HG02973 (cell line): ENCODE measurements at regions not wholly inside any gene's neighbourhood (a gene's known extent, or its start where the extent isn't known, plus 50 kb on each side); places are given as distances from the start of the nearest gene placed in this dataset.

ENCODE experiments used
- ATAC-seq: cut with Tn5 transposase; IDR thresholded peaks from one replicate; pipeline ENCODE4 v1.9.1; 2021; ENCODE audit warnings: moderate library complexity; ENCODE audit not compliant: unreplicated experiment

- ATAC-seq, result no peak
Measured at GRCh38 chr16:85307552-85308364, 195.5 kb upstream of the CIBAR2 start.

DNA sequence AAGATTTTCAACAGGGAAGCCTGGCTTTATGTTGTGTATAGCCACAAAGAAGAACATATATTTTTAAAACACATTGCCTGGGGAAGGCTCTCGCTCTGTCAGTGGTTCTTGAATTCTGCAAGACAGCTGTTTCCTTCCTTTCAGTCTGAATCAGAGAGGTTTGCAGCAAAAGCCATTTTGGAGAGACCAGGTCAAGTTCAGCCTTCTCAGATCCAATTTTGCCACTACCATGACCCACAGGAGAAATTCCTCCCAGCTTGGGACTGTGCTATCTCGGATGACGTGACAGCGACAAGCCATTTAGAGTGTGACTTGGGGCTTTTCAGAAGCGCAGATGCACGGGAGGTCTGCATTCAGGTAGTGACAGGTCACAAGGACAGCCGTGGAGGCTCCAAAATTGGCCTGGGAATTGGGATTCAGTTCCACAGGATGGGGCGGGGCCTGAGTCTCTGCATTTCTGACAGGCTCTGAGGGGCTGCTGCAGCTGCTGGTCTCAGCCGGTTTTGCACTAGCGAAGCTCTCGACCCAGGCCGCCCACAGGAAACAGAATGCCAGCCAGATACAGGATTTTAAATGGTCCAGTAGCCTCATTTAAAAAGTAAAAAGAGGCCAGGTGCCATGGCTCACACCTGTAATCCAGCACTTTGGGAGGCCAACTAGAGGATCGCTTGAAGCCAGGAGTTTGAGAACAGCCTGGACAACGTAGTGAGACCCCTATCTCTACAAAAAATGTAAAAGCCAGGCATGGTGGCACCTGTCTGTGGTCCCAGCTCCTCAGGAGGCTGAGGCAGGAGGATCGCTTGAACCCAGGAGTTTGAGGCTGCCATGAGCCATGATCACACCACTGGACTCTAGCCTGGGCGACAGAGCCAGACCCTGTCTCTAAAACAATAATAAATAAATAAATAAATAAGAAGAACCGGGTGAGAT is 196.6 kb upstream of the CIBAR2 start:
- no peak for ATAC-seq

DNA sequence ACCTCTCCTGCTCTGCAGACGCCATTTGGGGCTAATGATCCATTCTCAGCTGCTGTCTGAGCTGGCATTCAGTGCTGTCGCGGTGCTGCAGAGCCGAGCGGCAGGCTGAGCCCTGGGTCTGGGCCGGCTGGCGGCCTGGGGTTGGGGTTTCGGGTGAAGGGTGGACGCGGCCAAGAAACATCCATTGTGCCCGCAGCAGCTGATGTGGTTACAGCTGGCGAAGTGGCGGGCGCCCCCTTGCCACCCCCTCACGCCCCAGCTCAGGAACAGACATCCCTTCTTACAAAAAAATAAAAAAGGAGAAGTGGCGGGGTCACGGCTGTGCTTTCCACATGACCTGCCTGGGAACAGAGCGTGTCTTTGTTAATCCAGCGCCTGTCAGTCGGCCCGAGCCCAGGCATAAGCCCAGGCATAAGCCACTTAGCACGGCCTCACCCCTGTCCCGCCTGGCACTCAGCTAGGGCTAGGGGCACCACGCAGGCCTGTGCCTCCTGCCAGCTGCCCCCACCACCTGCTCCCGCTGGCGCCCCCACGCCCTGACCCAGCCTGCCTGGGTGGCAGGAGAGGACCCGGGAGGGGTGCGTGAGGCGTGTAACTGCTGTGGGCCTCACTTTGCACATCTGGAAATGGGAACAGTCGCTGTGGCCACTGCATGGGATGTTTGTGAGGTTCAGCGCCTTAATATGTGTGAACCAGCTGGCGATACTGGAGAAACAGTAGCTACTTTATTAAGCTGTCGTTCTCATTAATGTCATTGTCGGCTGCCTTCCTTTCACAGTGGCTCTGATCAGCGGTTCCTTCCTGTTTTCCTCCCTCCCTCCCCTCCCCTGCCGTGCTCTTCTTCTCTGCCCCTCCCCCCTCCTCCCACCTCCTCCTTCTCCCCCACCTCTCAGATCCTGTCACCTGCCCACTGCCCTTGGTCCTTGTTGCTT is 197.7 kb upstream of the CIBAR2 start:
- ATAC-seq, result no peak

DNA sequence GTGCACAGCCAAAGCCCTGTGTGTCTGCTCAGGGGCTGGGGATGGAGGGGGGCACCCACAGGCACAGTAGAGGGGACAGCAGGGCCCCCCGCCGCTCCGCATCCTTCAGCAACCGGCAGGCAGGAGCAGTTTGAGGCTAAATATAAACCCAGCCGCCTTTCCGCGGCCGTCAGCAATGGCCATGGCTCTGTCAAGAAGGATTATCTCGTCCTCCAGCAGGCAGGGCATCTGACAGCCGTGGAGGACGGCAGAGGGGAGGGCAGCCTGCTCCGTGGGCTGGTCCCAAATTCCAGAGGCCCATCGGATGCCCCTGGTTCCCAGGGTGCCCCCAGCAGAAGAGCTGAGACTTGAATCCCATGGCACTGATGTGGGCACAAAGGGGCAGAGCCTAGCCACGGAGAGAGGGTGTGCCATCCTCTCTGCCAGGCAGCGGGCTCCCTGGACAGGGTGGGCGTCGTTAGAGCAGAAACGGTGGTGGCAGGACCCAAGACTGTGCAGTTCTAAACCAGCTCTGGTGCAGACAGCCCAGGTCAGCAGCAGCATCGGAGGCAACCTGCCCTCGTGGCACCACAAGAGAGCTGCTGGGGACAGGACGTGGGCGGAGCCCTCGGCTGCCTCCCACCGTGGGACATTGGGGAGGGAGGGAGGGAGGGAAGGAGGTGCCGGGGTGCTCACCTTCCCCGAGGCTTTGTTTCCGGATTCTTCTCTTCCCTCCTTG is 198.8 kb upstream of the CIBAR2 start:
- no peak for ATAC-seq

- ATAC-seq, result no peak
Measured at GRCh38 chr16:85311741-85312140, 199.5 kb upstream of the CIBAR2 start.

DNA sequence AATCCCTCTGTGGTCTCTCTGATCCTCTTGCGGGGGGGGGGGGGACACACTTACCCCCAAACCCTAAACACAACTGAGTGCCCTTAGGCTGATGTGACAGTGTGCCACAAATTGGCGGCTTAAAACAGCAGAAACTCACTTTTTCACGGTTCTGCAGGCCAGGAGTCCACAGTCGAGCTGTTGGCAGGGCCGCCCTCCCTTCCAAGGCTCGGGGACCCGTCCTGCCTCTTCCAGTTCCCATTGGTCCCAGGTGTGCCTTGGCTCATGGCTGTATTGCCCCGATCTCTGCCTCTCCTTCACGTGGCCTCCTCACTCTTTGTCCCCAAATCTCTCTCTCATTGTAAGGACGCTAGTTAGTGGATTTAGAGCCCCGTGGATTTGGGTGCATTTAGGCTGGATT is 199.9 kb upstream of the CIBAR2 start:
- no peak for ATAC-seq

- no peak for ATAC-seq
Measured at GRCh38 chr16:85312642-85313525, 200.6 kb upstream of the CIBAR2 start.

DNA sequence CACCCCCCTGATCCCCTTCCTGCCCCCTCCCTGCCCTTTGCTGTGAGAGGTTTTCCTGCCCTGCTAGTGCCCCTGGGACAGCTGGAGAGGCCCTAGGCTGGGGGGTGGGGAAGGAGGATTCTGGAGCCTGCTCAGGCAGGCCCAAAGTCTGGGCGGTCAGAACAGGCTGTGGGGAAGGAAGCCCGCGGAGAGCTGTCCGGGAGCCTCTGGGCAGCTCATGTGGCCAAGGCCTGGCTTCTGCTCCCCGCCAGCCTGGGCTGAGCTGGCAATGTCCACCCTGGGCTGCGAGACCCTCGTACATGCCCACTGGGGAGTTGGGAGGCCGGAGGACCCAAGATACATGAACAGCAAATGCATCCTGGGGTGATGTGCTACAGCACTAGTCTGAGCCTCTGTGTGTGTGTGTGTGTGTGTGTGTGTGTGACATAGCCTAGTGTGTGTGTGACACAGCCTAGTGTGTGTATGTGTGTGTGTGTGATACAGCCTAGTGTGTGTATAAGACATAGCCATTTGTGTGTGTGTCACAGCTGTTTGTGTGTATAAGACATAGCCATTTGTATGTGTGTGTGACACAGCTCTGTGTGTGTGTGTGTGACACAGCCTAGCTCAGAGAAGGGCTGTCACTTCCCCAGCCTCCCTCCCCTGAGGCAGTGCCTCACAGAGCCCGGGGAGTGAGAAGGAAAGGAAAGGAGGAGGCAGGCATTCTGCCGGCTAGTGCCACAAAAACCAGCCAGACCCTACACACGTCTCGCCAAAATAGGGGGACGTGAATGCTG is 201.4 kb upstream of the CIBAR2 start:
- no peak for ATAC-seq

- ATAC-seq, result no peak
Measured at GRCh38 chr16:85314512-85314971, 202.3 kb upstream of the CIBAR2 start.

GRCh38 chr16:85315866-85316265 is 203.6 kb upstream of the CIBAR2 start:
- no peak for ATAC-seq

DNA sequence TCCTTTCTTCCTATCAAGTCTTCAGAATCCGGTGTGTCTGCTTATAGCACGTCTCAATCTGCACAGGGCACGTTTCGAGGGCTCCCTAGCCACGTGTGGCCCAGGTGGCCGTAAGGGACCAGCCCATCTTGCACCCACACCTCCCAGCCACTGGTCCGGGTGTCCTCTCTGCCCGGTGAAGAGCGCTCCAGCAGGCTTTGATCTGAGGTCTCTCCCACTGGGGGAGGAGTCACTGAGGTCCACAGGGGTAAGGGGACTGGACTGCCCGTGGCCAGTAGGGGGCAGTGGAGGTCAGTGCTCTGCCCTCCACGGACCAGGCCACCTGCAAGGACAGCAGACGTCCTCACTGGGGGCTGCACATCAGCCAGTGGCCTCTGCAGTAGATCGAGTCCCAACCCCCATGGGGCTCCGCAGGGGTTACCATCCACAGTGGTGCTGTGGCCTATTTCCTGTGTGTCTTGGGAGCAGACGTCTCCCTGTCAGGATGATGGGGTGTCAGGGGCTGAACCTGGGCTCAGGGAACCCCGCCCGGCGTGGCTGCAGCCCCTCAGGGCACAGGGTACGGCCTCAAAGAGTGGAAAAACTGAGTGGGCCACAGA is 204.1 kb upstream of the CIBAR2 start:
- ATAC-seq, result no peak

- ATAC-seq, result no peak
Measured at GRCh38 chr16:85316944-85317343, 204.7 kb upstream of the CIBAR2 start.

- ATAC-seq, result no peak
Measured at GRCh38 chr16:85317704-85318103, 205.4 kb upstream of the CIBAR2 start.

DNA sequence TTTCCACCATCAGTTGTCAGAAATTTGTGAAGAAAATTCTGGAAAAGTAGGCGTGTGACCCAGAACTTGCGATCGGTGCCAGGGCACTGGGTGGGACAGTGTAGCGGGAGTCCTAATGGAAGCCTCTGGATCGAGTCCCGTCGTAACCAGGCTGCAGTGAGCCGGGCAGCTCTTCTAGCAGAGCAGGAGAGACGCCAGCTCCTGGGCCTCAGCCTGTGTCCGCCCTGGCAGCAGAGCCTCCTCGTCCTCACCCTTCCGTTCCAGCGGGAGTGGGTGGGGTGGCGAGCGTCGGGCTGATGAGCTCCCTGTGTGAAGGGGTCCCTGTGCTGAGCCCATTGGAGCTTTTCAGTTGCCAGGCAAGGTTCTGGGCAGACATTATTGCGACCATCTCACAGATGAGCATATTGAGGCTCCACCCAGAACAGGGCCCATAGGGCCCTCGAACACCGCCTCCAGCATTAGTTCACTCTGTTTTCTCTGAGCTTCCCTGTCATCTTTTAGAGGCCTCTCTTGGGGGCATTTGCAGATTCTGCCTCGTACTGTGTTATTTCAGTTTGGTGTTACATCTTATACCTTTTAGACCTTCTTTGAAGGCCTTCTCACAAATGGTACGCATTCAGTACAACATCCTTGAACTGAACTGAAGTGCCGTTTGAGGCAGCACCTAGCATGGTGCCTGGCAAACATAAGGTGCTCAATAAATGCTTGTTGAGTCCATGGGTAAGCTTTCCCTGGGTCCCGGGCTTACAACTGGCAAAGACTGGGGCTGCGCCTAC is 207.1 kb upstream of the CIBAR2 start:
- ATAC-seq, result no peak

- ATAC-seq, result no peak
Measured at GRCh38 chr16:85319984-85320440, 207.7 kb upstream of the CIBAR2 start.

DNA sequence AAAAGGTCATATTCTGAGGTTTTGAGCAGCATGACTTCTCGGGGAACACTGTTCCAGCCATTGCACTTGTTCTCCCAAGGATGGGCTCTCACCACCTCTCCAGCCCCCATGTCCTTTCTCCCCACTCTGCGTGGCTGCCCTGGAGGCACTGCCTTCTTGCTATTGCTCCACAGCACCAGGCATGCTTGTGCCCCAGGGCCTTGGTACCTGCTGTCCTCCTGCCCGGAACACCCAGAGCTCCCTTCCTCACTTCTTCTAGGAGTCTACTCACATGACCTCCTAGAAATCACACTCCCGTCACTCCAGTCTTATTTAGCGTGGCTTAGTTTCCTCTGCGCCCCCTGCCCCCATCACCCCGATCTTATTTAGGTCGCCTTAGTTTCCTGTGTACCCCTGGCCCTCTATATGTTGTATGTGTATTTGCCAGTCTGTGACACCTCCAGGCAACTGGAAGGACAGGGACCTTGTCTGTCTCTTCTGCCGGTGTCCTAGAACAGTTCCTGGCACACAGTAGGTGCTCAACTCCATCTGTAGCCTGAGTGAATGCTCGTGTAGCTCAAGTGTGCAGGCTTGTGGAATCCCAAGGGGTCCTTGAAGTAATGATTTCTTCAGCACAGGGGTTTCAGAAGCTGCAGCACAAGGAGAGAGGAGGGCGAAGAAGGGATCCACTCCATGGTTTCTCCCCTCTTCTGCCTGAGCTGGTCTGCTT is 208.6 kb upstream of the CIBAR2 start:
- no peak for ATAC-seq
